ENCODE measurements at regions not wholly inside any gene's neighbourhood (a gene's known extent, or its start where the extent isn't known, plus 50 kb on each side); places are given as distances from the start of the nearest gene placed in this dataset.

GRCh38 chr13:44172281-44172810 is 201.3 kb upstream of the SERP2 start:
- DNase-seq (ENCODE audit: low read depth) = peak; percentile 5
- H3K4me3 ChIP-seq (ENCODE audit: low read length) = no peak overlapping the region
- TF ChIP-seq CTCF (conservative IDR thresholded peaks at IDR 0.05; ENCODE audit: low read length) = no peak

- DNase-seq (ENCODE audit: low read depth) = peak; percentile 66
- no peak overlapping the region for H3K4me3 ChIP-seq (ENCODE audit: low read length)
- no peak for TF ChIP-seq CTCF (conservative IDR thresholded peaks at IDR 0.05; ENCODE audit: low read length)
Observed at GRCh38 chr13:44174769-44175425, 198.7 kb upstream of the SERP2 start.

GRCh38 chr13:44176173-44176572 is 197.5 kb upstream of the SERP2 start:
- no peak overlapping the region for H3K4me3 ChIP-seq (ENCODE audit: low read length)
- TF ChIP-seq CTCF (conservative IDR thresholded peaks at IDR 0.05; ENCODE audit: low read length) = no peak
- no peak for DNase-seq (ENCODE audit: low read depth)

GRCh38 chr13:44180876-44181536 is 192.6 kb upstream of the SERP2 start:
- no peak overlapping the region for H3K4me3 ChIP-seq (ENCODE audit: low read length)
- no peak for DNase-seq (ENCODE audit: low read depth)
- TF ChIP-seq CTCF (conservative IDR thresholded peaks at IDR 0.05; ENCODE audit: low read length) = no peak

- H3K4me3 ChIP-seq (ENCODE audit: low read length) = no peak overlapping the region
- no peak for TF ChIP-seq CTCF (conservative IDR thresholded peaks at IDR 0.05; ENCODE audit: low read length)
- DNase-seq (ENCODE audit: low read depth) = no peak
Observed at GRCh38 chr13:44181931-44182330, 191.7 kb upstream of the SERP2 start.

- H3K4me3 ChIP-seq (ENCODE audit: low read length) = no peak overlapping the region
- TF ChIP-seq CTCF (conservative IDR thresholded peaks at IDR 0.05; ENCODE audit: low read length) = no peak
- no peak for DNase-seq (ENCODE audit: low read depth)
Observed at GRCh38 chr13:44184740-44185139, 188.9 kb upstream of the SERP2 start.

GRCh38 chr13:44188257-44188656 is 185.4 kb upstream of the SERP2 start:
- TF ChIP-seq CTCF (conservative IDR thresholded peaks at IDR 0.05; ENCODE audit: low read length) = no peak
- peak; percentile 58 for DNase-seq (ENCODE audit: low read depth)
- H3K4me3 ChIP-seq (ENCODE audit: low read length) = no peak overlapping the region

All from AG10803 (cell line).